Psoas muscle (tissue), 7 donors: ENCODE measurements at regions not wholly inside any gene's neighbourhood (a gene's known extent, or its start where the extent isn't known, plus 50 kb on each side); places are given as distances from the start of the nearest gene placed in this dataset.

Source experiments
- ATAC-seq, 4 donors: fragments of 200-7000 bp; cut with Tn5 transposase; one replicate each; pipeline ENCODE4 v1.9.1; 2020; ENCODE audit warnings: moderate library complexity in 3 of 4, mild to moderate bottlenecking in 2 of 4
- DNase-seq, 2 donors: peaks; one replicate each; pipeline ENCODE4 v3.0.0-alpha.2; 2020
- H3K27ac ChIP-seq: fragments of 200-600 bp; one replicate; pipeline ENCODE4 v1.8.0; 2022
- H3K27me3 ChIP-seq, 3 donors: fragments of 200-600 bp in 1 of 3; one replicate each; pipeline versions ENCODE4 v1.6.1 to v1.8.0; 2013 to 2022; ENCODE audit warnings: low read length in 2 of 3, mild to moderate bottlenecking in 2 of 3, moderate library complexity in 1 of 3; ENCODE audit not compliant: insufficient read depth in 3 of 3
- H3K36me3 ChIP-seq, 2 donors: fragments of 200-600 bp in 1 of 2; one replicate each; pipeline versions ENCODE4 v1.6.1 to v1.8.0; 2013 to 2022; ENCODE audit warnings: low read depth in 1 of 2, mild to moderate bottlenecking in 1 of 2, moderate library complexity in 1 of 2; ENCODE audit not compliant: insufficient read depth in 1 of 2
- H3K4me1 ChIP-seq: fragments of 200-600 bp; one replicate; pipeline ENCODE4 v1.8.0; 2022
- H3K4me3 ChIP-seq: fragments of 200-600 bp; one replicate; pipeline ENCODE4 v1.8.0; 2022; ENCODE audit warnings: mild to moderate bottlenecking
- H3K9me3 ChIP-seq: fragments of 200-600 bp; one replicate; pipeline ENCODE4 v1.8.0; 2022
- WGBS, 3 donors: extraction: QIAGEN DNeasy Blood & Tissue Kit; methylation state at CpG; one replicate each; pipeline versions ENCODE4 v1.1.6 to v1.1.7; 2013; 5-methylcytosine and 5-hydroxymethylcytosine counted together
- intact Hi-C, 2 donors: fragments of 100-400 bp; cut with DNase I; formaldehyde crosslinking; loops; one replicate each; pipeline versions ENCODE4 v1.11.0 to v1.14.2; 2022
- TF ChIP-seq, protein P1 (sequence below): fragments of 200-600 bp; IDR thresholded peaks from one replicate; pipeline ENCODE4 v1.8.0; 2022; ENCODE audit warnings: antibody characterized with exemption
- donor health status: healthy with polysubstance abuse.
- donor health status: DM: no; HTN: no; CAD: no; lungs with moderate emphysema.
- donor health status: Bipolar disorder and iron deficiency.
- donor health status: healthy.
- donor health status: DM: yes; HTN: yes; CAD: no.
- donor health status: DM: no; HTN: no; CAD: no.
- donor health status: DM: yes; HTN: yes; CAD: no.

DNA sequence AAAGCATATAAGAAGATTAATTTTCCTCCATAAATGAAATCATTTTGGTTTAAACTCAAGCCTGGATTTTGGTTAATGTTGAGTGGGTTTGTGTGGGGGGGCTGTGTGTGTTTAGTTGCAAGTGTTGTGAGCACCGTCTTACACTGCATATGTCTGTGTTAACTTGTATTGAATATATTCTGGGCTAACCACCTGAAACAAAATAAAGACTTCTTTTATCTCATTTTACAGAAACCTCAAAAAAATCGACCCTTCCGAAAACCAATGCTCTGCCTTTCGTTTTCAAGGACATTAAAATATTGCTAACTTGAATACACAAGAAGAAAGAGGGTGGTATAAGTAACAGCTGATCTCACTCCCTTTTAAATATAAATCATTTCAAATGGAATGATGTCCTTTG is 192.2 kb upstream of the BLID start:
- Histone ChIP-seq H3K4me3 (peak overlapping the region; percentile 54), H3K36me3 (no peaks in the 10 kb centered on the region), H3K4me1 (peaks cover 12% of the 10 kb centered on the region), H3K27me3 (no peaks in the 10 kb centered on the region), H3K9me3 (no peaks in the 10 kb centered on the region), H3K27ac (peak overlapping the region; percentile 77)
- 87 to 96% (median 94%) methylated on average over 4 of the region's 4 CpGs for WGBS, 3 donors
- no peak for ATAC-seq
- intact Hi-C loops: loop anchor here in 1 of 2 donors (5.0 kb wide), 1 partner anchor 134 kb away; no protein-coding TSS in a partner anchor
- TF ChIP-seq, protein P1, sequence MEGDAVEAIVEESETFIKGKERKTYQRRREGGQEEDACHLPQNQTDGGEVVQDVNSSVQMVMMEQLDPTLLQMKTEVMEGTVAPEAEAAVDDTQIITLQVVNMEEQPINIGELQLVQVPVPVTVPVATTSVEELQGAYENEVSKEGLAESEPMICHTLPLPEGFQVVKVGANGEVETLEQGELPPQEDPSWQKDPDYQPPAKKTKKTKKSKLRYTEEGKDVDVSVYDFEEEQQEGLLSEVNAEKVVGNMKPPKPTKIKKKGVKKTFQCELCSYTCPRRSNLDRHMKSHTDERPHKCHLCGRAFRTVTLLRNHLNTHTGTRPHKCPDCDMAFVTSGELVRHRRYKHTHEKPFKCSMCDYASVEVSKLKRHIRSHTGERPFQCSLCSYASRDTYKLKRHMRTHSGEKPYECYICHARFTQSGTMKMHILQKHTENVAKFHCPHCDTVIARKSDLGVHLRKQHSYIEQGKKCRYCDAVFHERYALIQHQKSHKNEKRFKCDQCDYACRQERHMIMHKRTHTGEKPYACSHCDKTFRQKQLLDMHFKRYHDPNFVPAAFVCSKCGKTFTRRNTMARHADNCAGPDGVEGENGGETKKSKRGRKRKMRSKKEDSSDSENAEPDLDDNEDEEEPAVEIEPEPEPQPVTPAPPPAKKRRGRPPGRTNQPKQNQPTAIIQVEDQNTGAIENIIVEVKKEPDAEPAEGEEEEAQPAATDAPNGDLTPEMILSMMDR: no peak
- no peak for DNase-seq

DNA sequence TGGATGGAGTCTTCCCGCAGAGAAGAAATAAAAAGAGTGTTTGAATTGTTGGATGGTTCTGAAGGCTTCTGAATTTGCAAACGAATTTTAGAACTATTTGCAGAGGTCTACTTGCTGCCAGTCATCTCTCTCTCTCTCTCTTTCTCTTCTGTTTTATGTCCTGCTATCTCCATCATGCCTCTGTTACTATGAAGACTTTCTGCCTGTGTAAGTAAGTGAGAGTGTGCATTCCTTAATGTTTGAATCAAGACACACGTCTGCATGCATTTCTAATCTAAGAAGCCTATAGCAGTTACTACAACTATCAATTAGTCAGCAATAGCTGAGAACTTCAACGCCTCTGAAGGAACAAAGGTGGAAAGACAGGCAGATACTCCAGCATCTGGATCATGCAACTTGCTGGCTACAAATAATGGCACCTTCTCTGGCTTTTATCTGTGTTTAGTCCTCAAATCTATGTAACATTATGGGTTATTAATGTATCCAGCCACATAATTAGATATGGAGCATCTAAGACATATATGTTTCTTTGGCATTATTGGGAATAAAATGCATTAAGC is 191.5 kb upstream of the BLID start:
- intact Hi-C loops: loop anchor here in 1 of 2 donors (5.0 kb wide), 1 partner anchor 135 kb away; no protein-coding TSS in a partner anchor
- H3K27me3 ChIP-seq: no peaks in the 10 kb centered on the region
- no peak for ATAC-seq
- peaks cover 12% of the 10 kb centered on the region for H3K4me1 ChIP-seq
- H3K36me3 ChIP-seq: no peaks in the 10 kb centered on the region
- DNase-seq: no peak
- TF ChIP-seq, protein P1: no peak
- H3K4me3 ChIP-seq: peak overlapping the region; percentile 23
- H3K27ac ChIP-seq: no peak overlapping the region
- WGBS, 3 donors: 83 to 91% (median 87%) methylated on average over 4 of the region's 4 CpGs
- no peaks in the 10 kb centered on the region for H3K9me3 ChIP-seq

DNA sequence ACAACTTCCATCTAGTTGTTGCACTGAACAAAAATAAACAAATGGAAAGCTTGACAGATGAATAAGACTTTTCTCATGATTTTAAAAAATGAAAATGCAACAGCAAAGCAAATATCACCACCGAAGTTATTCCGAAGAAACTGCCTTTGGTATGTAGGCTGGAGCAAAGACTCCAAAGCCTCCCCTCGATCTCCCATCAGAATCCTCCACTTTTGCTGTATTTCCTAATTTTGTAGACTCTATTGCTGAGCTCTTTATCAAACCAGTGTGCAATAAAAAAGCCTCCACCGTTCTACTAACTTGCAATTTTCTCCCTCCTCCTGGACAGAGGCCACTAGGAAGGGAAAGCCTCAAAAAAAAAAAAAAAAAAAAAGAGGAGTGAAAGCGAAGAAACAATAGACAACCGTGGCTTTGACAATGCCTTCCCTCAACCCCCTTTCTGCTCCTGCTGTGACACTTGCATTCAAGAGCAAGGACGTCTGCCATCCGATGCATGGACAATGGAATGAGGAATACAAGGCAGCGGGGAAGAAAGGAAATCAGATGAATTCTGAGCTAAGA is 190.9 kb upstream of the BLID start:
- Histone ChIP-seq H3K4me1 (peaks cover 12% of the 10 kb centered on the region), H3K27me3 (no peaks in the 10 kb centered on the region), H3K36me3 (no peaks in the 10 kb centered on the region), H3K9me3 (no peaks in the 10 kb centered on the region), H3K4me3 (no peak overlapping the region), H3K27ac (no peak overlapping the region)
- TF ChIP-seq, protein P1: no peak
- no peak for ATAC-seq
- WGBS, 3 donors: 81 to 88% (median 84%) methylated on average over 9 of the region's 9 CpGs
- no peak for DNase-seq
- intact Hi-C loops: loop anchor here in 1 of 2 donors (5.0 kb wide), 1 partner anchor 135 kb away; no protein-coding TSS in a partner anchor

DNA sequence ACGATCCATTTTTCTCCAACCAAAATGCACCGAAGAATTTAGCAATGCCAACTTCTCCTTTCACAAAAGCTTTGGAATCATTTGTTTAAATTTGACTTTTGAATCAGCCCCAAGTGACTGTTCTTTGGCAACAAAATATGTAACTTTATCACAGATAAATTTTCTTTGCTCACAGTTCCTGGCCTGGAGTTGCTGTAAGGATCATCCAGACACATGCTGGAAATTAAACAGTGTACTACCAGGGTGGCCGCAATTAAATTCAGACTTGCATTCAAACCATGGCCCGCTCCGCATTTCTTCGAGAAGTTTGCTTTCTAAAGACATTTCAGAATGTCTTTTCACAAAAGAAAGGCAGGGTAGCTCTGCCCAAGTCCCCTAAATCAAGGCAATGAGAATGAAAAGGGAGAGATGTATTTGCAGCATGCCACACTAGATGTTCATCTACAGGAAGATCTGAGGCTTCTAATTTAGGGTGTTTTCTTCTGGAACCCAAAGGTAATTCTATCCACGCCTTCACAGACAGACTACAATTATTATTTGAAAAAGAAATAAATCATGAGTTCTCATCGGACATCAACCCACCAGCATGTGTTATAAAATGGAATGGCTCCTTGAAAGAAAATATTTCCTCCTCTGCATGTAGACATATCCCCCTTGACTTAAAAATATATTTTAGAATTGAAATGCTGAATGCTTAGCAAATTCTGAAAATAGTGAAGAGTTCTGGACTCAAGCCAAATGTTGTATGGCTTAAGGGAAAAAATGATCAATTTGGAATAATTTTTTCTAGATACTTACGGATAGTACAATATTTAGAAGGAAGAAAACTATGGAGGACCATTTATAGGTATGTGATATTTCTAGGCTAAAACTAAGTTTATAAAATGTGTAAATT is 189.7 kb upstream of the BLID start:
- intact Hi-C loops: loop anchor here in 1 of 2 donors (5.0 kb wide), 1 partner anchor 137 kb away; no protein-coding TSS in a partner anchor
- peaks cover 12% of the 10 kb centered on the region for H3K4me1 ChIP-seq
- no peak overlapping the region for H3K4me3 ChIP-seq

More for the DNA sequence above, 189.7 kb upstream of the BLID start:
- Histone ChIP-seq H3K9me3 (no peaks in the 10 kb centered on the region), H3K36me3 (no peaks in the 10 kb centered on the region), H3K27me3 (no peaks in the 10 kb centered on the region), H3K27ac (peak overlapping the region; percentile 47)
- 44 to 64% (median 45%) methylated on average over 9 of the region's 9 CpGs for WGBS, 3 donors
- DNase-seq (no peak), ATAC-seq (peak in 1 of 4 donors; percentile 42)
- TF ChIP-seq, protein P1: no peak
